GM18505 (cell line): ENCODE measurements at regions not wholly inside any gene's neighbourhood (a gene's known extent, or its start where the extent isn't known, plus 50 kb on each side); places are given as distances from the start of the nearest gene placed in this dataset.
"Not testable (repeated sequence)": the region's sequence is repeated elsewhere in the genome, so short reads cannot be mapped to it uniquely, and the experiment has no call there.

Source experiments
- ATAC-seq: cut with Tn5 transposase; IDR thresholded peaks from one replicate; pipeline ENCODE4 v1.9.1; 2021; ENCODE audit not compliant: unreplicated experiment
- POLR2A ChIP-seq: IDR thresholded peaks from 4 replicates; pipeline ENCODE4 v1.6.1; 2011; ENCODE audit warnings: borderline replicate concordance; ENCODE audit not compliant: insufficient read depth, insufficient read length; ENCODE audit errors: extremely low read depth

GRCh38 chr1:70767377-70767776, 280.2 kb downstream of the PTGER3 start:
- TF ChIP-seq POLR2A: no peak
- ATAC-seq: no peak

GRCh38 chr1:70768216-70768615, 279.4 kb downstream of the PTGER3 start:
- TF ChIP-seq POLR2A: no peak
- no peak for ATAC-seq

GRCh38 chr1:70778056-70778762, 269.4 kb downstream of the PTGER3 start:
- ATAC-seq: no peak
- no peak for TF ChIP-seq POLR2A

- no peak for ATAC-seq
- TF ChIP-seq POLR2A: no peak
Measured at GRCh38 chr1:70778934-70779333, 268.7 kb downstream of the PTGER3 start.

GRCh38 chr1:70779571-70779970, 268.0 kb downstream of the PTGER3 start:
- TF ChIP-seq POLR2A: no peak
- no peak for ATAC-seq

- no peak for ATAC-seq
- no peak for TF ChIP-seq POLR2A
Measured at GRCh38 chr1:70785287-70785686, 262.3 kb downstream of the PTGER3 start.

GRCh38 chr1:70790232-70790923, 257.2 kb downstream of the PTGER3 start:
- no peak for TF ChIP-seq POLR2A
- ATAC-seq: no peak

GRCh38 chr1:70795064-70795463, 252.6 kb downstream of the PTGER3 start:
- ATAC-seq: not testable (repeated sequence)

GRCh38 chr1:70796298-70796697, 251.3 kb downstream of the PTGER3 start:
- ATAC-seq: not testable (repeated sequence)

- not testable (repeated sequence) for ATAC-seq
Measured at GRCh38 chr1:70802625-70803024, 245.0 kb downstream of the PTGER3 start.

GRCh38 chr1:70805641-70806040, 242.0 kb downstream of the PTGER3 start:
- TF ChIP-seq POLR2A: no peak
- no peak for ATAC-seq

GRCh38 chr1:70807088-70807664, 240.4 kb downstream of the PTGER3 start:
- no peak for ATAC-seq
- TF ChIP-seq POLR2A: no peak

GRCh38 chr1:70809069-70809468, 238.5 kb downstream of the PTGER3 start:
- TF ChIP-seq POLR2A: no peak
- no peak for ATAC-seq

- ATAC-seq: no peak
- TF ChIP-seq POLR2A: no peak
Measured at GRCh38 chr1:70811815-70812214, 235.8 kb downstream of the PTGER3 start.
